Prostate gland (tissue), 2 donors: ENCODE measurements at regions not wholly inside any gene's neighbourhood (a gene's known extent, or its start where the extent isn't known, plus 50 kb on each side); places are given as distances from the start of the nearest gene placed in this dataset.
"Not testable (repeated sequence)": the region's sequence is repeated elsewhere in the genome, so short reads cannot be mapped to it uniquely, and the experiment has no call there.

Experiments used
- DNase-seq: peaks from one replicate; pipeline ENCODE4 v3.0.0-alpha.2; 2019; ENCODE audit warnings: low spot score
- H3K27ac ChIP-seq, 2 donors: fragments of 200-600 bp; sonication (generic); 2 replicates each; pipeline ENCODE4 v1.5.1; 2017 to 2019
- H3K27me3 ChIP-seq: fragments of 200-600 bp; sonication (generic); replicated peaks from 2 replicates; pipeline ENCODE4 v1.5.1; 2019; ENCODE audit not compliant: insufficient read depth
- H3K36me3 ChIP-seq, 2 donors: fragments of 200-600 bp; sonication (generic); 1 replicate in 1 of 2; 2 replicates in 1 of 2; pipeline versions ENCODE4 v1.5.1 to v1.8.1; 2017 to 2019
- H3K4me1 ChIP-seq: fragments of 200-600 bp; sonication (generic); replicated peaks from 2 replicates; pipeline ENCODE4 v1.5.1; 2019
- H3K4me3 ChIP-seq, 2 donors: fragments of 200-600 bp; sonication (generic); 2 replicates each; pipeline ENCODE4 v1.5.1; 2017 to 2019
- H3K9me3 ChIP-seq: fragments of 200-600 bp; sonication (generic); 2 replicates; pipeline ENCODE4 v1.5.1; 2017
- CTCF ChIP-seq, 4 experiments: fragments of 200-600 bp in 2 of 4; fragments of 450-650 bp in 2 of 4; sonication (generic) in 2 of 4; IDR thresholded peaks; 1 replicate in 3 of 4; 2 replicates in 1 of 4; pipeline ENCODE4 v1.5.1; 2016 to 2019; ENCODE audit warnings: antibody characterized with exemption in 4 of 4, mild to moderate bottlenecking in 2 of 4, moderate library complexity in 2 of 4
- POLR2A ChIP-seq: fragments of 450-650 bp; IDR thresholded peaks from one replicate; pipeline ENCODE4 v1.6.1; 2016; ENCODE audit warnings: antibody characterized with exemption, mild to moderate bottlenecking
- POLR2AphosphoS5 ChIP-seq: sonication (generic); formaldehyde crosslinking; IDR thresholded peaks from one replicate; pipeline ENCODE4 v1.6.1; 2017; ENCODE audit warnings: antibody characterized with exemption
- WGBS: methylation state at CpG from one replicate; pipeline ENCODE4 v1.1.5; 2018; 5-methylcytosine and 5-hydroxymethylcytosine counted together
- intact Hi-C: fragments of 100-400 bp; cut with DNase I; formaldehyde crosslinking; loops from one replicate; pipeline ENCODE4 v1.14.2; 2022

- intact Hi-C loops = no loop called here
- DNase-seq = no peak
- no peak for TF ChIP-seq POLR2A
- no peak for TF ChIP-seq CTCF (IDR thresholded peaks at IDR 0.05)
- 72% methylated on average over 2 of the region's 2 CpGs for WGBS
- Histone ChIP-seq H3K4me3 (no peak overlapping the region), H3K4me1 (no peaks in the 10 kb centered on the region), H3K9me3 (no peaks in the 10 kb centered on the region), H3K27ac (no peak overlapping the region), H3K27me3 (no peaks in the 10 kb centered on the region), H3K36me3 (no peaks in the 10 kb centered on the region)
These were observed 601.9 kb downstream of the HTR1B start for GRCh38 chr6:76861403-76861802.

GRCh38 chr6:76856065-76856464 lies 607.2 kb downstream of the HTR1B start:
- Histone ChIP-seq H3K4me1 (no peaks in the 10 kb centered on the region), H3K36me3 (no peaks in the 10 kb centered on the region), H3K27ac (no peak overlapping the region), H3K9me3 (no peaks in the 10 kb centered on the region), H3K27me3 (no peaks in the 10 kb centered on the region), H3K4me3 (no peak overlapping the region)
- intact Hi-C loops = no loop called here
- no peak for DNase-seq
- TF ChIP-seq POLR2AphosphoS5 = no peak
- TF ChIP-seq POLR2A = no peak
- TF ChIP-seq CTCF (IDR thresholded peaks at IDR 0.05) = no peak
- 62% methylated on average over 5 of the region's 5 CpGs for WGBS

GRCh38 chr6:76852776-76853175 lies 610.5 kb downstream of the HTR1B start:
- WGBS = 31% methylated on average over 1 of the region's 1 CpG
- no peaks in the 10 kb centered on the region for H3K9me3 ChIP-seq
- H3K4me1 ChIP-seq = no peaks in the 10 kb centered on the region
- H3K27ac ChIP-seq = no peak overlapping the region
- no peak for DNase-seq
- H3K27me3 ChIP-seq = no peaks in the 10 kb centered on the region
- intact Hi-C loops = no loop called here
- no peak overlapping the region for H3K4me3 ChIP-seq
- no peak for TF ChIP-seq POLR2A
- no peak for TF ChIP-seq POLR2AphosphoS5
- TF ChIP-seq CTCF (IDR thresholded peaks at IDR 0.05) = no peak
- no peaks in the 10 kb centered on the region for H3K36me3 ChIP-seq

GRCh38 chr6:76849274-76849970 lies 613.9 kb downstream of the HTR1B start:
- 60% methylated on average over 9 of the region's 9 CpGs for WGBS
- DNase-seq, H3K9me3 ChIP-seq, intact Hi-C loops, H3K36me3 ChIP-seq, H3K4me1 ChIP-seq, H3K27ac ChIP-seq, H3K4me3 ChIP-seq, H3K27me3 ChIP-seq: not testable (repeated sequence)

- H3K4me3 ChIP-seq = no peak overlapping the region
- H3K27me3 ChIP-seq = no peaks in the 10 kb centered on the region
- H3K27ac ChIP-seq = no peak overlapping the region
- WGBS = 0% methylated on average over 1 of the region's 1 CpG
- no peaks in the 10 kb centered on the region for H3K36me3 ChIP-seq
- H3K4me1 ChIP-seq = no peaks in the 10 kb centered on the region
- intact Hi-C loops = no loop called here
- TF ChIP-seq POLR2AphosphoS5 = no peak
- no peak for TF ChIP-seq CTCF (IDR thresholded peaks at IDR 0.05)
- TF ChIP-seq POLR2A = no peak
- no peak for DNase-seq
- no peaks in the 10 kb centered on the region for H3K9me3 ChIP-seq
These were observed 620.1 kb downstream of the HTR1B start for GRCh38 chr6:76843054-76843822.
